ENCODE measurements at regions not wholly inside any gene's neighbourhood (a gene's known extent, or its start where the extent isn't known, plus 50 kb on each side); places are given as distances from the start of the nearest gene placed in this dataset.

GRCh38 chr4:117422297-117422696 is 336.9 kb upstream of the TRAM1L1 start:
- intact Hi-C loops (cut with micrococcal nuclease; ENCODE audit: unreplicated experiment) = no loop called here
- ChIA-PET POLR2A (ENCODE audit: unreplicated experiment) (no interaction called here), CTCF (no interaction called here)
- no peak overlapping the region for H3K4me3 ChIP-seq
- DNase-seq = no peak
- no peaks in the 10 kb centered on the region for H3K9me2 ChIP-seq (ENCODE audit: insufficient read depth)
- BruUV-seq (replicated peaks) = no TSS peak
- no peak overlapping the region for H3K4me2 ChIP-seq
- no peaks in the 10 kb centered on the region for H4K20me1 ChIP-seq (ENCODE audit: insufficient read depth)
- H3K27me3 ChIP-seq (ENCODE audit: insufficient read depth, low read depth) = no peaks in the 10 kb centered on the region
- no peak overlapping the region for H3K27ac ChIP-seq
- no peaks in the 10 kb centered on the region for H3K36me3 ChIP-seq (ENCODE audit: low read depth)
- H3F3A ChIP-seq (ENCODE audit: insufficient read depth, low read depth) = no peaks in the 10 kb centered on the region
- H3K79me2 ChIP-seq (ENCODE audit: low read depth) = no peaks in the 10 kb centered on the region
- no peak for TF ChIP-seq CTCF (conservative IDR thresholded peaks at IDR 0.05)
- TF ChIP-seq EZH2 (IDR thresholded peaks at IDR 0.05; ENCODE audit: low read depth) = no peak
- no peaks in the 10 kb centered on the region for H3K4me1 ChIP-seq (replicated peaks; ENCODE audit: insufficient read depth)
- no peaks in the 10 kb centered on the region for H3K9me3 ChIP-seq (ENCODE audit: insufficient read depth, low read depth)
- H2AFZ ChIP-seq = no peak overlapping the region

- Histone ChIP-seq H3K36me3 (ENCODE audit: low read depth) (no peaks in the 10 kb centered on the region), H3K4me3 (no peak overlapping the region), H3K27me3 (ENCODE audit: insufficient read depth, low read depth) (no peaks in the 10 kb centered on the region), H3K9me3 (ENCODE audit: insufficient read depth, low read depth) (no peaks in the 10 kb centered on the region), H3F3A (ENCODE audit: insufficient read depth, low read depth) (no peaks in the 10 kb centered on the region), H4K20me1 (ENCODE audit: insufficient read depth) (no peaks in the 10 kb centered on the region), H2AFZ (no peak overlapping the region), H3K27ac (no peak overlapping the region), H3K79me2 (ENCODE audit: low read depth) (no peaks in the 10 kb centered on the region), H3K9me2 (ENCODE audit: insufficient read depth) (no peaks in the 10 kb centered on the region), H3K4me1 (replicated peaks; ENCODE audit: insufficient read depth) (no peaks in the 10 kb centered on the region), H3K4me2 (no peak overlapping the region)
- no peak for DNase-seq
- CTCF ChIA-PET = no interaction called here
- POLR2A ChIA-PET (ENCODE audit: unreplicated experiment) = no interaction called here
- intact Hi-C loops (cut with micrococcal nuclease; ENCODE audit: unreplicated experiment) = no loop called here
- BruUV-seq (replicated peaks) = no TSS peak
- TF ChIP-seq CTCF (conservative IDR thresholded peaks at IDR 0.05) (no peak), EZH2 (IDR thresholded peaks at IDR 0.05; ENCODE audit: low read depth) (no peak)
Observed at GRCh38 chr4:117425636-117426035, 340.3 kb upstream of the TRAM1L1 start.

DNA sequence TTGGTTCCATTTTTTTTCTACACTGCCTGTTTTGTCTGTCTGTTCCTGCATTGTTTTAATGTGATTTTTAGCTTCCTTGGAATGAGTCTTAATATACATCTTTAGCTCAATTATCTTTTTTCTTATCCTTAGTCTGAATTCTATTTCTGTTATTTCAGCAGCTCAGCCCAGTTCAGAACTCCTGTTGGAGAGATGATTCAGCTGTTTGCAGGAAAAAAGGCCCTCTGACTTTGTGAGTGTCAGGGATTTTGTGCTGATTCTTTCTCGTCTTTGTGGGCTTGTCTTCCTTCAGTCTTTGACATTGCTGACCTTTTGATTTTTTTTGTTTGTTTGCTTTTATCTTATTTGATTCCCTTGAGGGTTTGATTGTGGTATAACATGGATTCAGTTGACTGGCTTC is 343.2 kb upstream of the TRAM1L1 start:
- POLR2A ChIA-PET (ENCODE audit: unreplicated experiment) = no interaction called here
- Histone ChIP-seq H3K36me3 (ENCODE audit: low read depth) (no peaks in the 10 kb centered on the region), H2AFZ (no peak overlapping the region), H4K20me1 (ENCODE audit: insufficient read depth) (no peaks in the 10 kb centered on the region), H3K4me1 (replicated peaks; ENCODE audit: insufficient read depth) (no peaks in the 10 kb centered on the region), H3K4me2 (no peak overlapping the region), H3K4me3 (no peak overlapping the region), H3K27me3 (ENCODE audit: insufficient read depth, low read depth) (no peaks in the 10 kb centered on the region), H3K9me3 (ENCODE audit: insufficient read depth, low read depth) (no peaks in the 10 kb centered on the region), H3K9me2 (ENCODE audit: insufficient read depth) (no peaks in the 10 kb centered on the region), H3K79me2 (ENCODE audit: low read depth) (no peaks in the 10 kb centered on the region), H3F3A (ENCODE audit: insufficient read depth, low read depth) (no peaks in the 10 kb centered on the region), H3K27ac (no peak overlapping the region)
- no peak for DNase-seq
- intact Hi-C loops (cut with micrococcal nuclease; ENCODE audit: unreplicated experiment) = no loop called here
- TF ChIP-seq CTCF (conservative IDR thresholded peaks at IDR 0.05) = no peak
- no peak for TF ChIP-seq EZH2 (IDR thresholded peaks at IDR 0.05; ENCODE audit: low read depth)
- CTCF ChIA-PET = no interaction called here
- BruUV-seq (replicated peaks) = no TSS peak

All from PC-9 (cell line).